K562 (cell line): ENCODE measurements at regions not wholly inside any gene's neighbourhood (a gene's known extent, or its start where the extent isn't known, plus 50 kb on each side); places are given as distances from the start of the nearest gene placed in this dataset.

ENCODE experiments used
- ATAC-seq: fragments of 200-7000 bp; cut with Tn5 transposase; 3 replicates; pipeline ENCODE4 v1.9.1; 2020; ENCODE audit warnings: moderate library complexity
- BruUV-seq: library from RNA; stranded (reverse); fragments of 400-500 nt; replicated peaks from 2 replicates; lab custom pipeline; 2021; lab: Mats Ljungman, UMichigan
- CTCF ChIA-PET: fragments of 300-600 bp; formaldehyde crosslinking; extraction: SDS; loops from one replicate; lab custom pipeline; 2021; ENCODE audit warnings: low intra/inter-chr PET ratio; lab: Yijun Ruan, JAX
- POLR2A ChIA-PET: fragments of 300-600, 350-650 bp; sonication (Branson Sonifier 250); formaldehyde crosslinking; extraction: SDS; loops from one replicate; lab custom pipeline; 2021; ENCODE audit warnings: antibody characterized with exemption, inconsistent platforms; lab: Yijun Ruan, JAX
- DNase-seq, 4 experiments: peaks; one replicate each; pipeline versions ENCODE4 v3.0.0 to v3.0.0-alpha.2; 2011 to 2018; ENCODE audit warnings: low spot score in 3 of 4, mixed read lengths in 3 of 4; ENCODE audit errors: extremely low read depth in 1 of 4
- FAIRE-seq: peaks from 2 replicates; lab custom pipeline; 2011; peaks lifted over from hg19 to GRCh38; lab: Jason Lieb, UNC
- H2AFZ ChIP-seq: 2 replicates; pipeline ENCODE4 v1.6.0; 2011; ENCODE audit warnings: low read depth, low read length, control low read depth, inconsistent platforms
- H3K27ac ChIP-seq: fragments of 200-600 bp; 3 replicates; pipeline ENCODE4 v1.8.0; 2011; ENCODE audit warnings: low read depth, mild to moderate bottlenecking, control low read depth, inconsistent platforms, low read length, moderate library complexity, mixed read lengths; ENCODE audit errors: extremely low read depth
- H3K27me3 ChIP-seq, 2 experiments: fragments of 300-600 bp in 1 of 2; 2 replicates in 1 of 2; 3 replicates in 1 of 2; pipeline versions ENCODE4 v1.6.0 to v1.8.0; 2011; ENCODE audit warnings: inconsistent platforms in 2 of 2, low read length in 2 of 2, mild to moderate bottlenecking in 1 of 2, mixed read lengths in 1 of 2, moderate library complexity in 1 of 2; ENCODE audit not compliant: control insufficient read depth in 2 of 2, insufficient read depth in 2 of 2
- H3K36me3 ChIP-seq: fragments of 300-600 bp; 3 replicates; pipeline ENCODE4 v1.8.0; 2011; ENCODE audit warnings: mild to moderate bottlenecking, low read length, inconsistent platforms; ENCODE audit not compliant: control insufficient read depth, insufficient read depth
- H3K4me1 ChIP-seq, 2 experiments: fragments of 200-600 bp in 1 of 2; replicated peaks in 1 of 2; 2 replicates in 1 of 2; 3 replicates in 1 of 2; pipeline versions ENCODE4 v1.5.1 to v1.8.0; 2011; ENCODE audit warnings: inconsistent platforms in 2 of 2, low read length in 2 of 2, mild to moderate bottlenecking in 1 of 2, mixed read lengths in 1 of 2, moderate library complexity in 1 of 2; ENCODE audit not compliant: control insufficient read depth in 2 of 2, insufficient read depth in 2 of 2
- H3K4me2 ChIP-seq: 2 replicates; pipeline ENCODE4 v1.6.1; 2011; ENCODE audit warnings: low read length, control low read depth, inconsistent platforms, mixed read lengths; ENCODE audit not compliant: insufficient read depth
- H3K4me3 ChIP-seq: fragments of 200-600 bp; sonication (generic), shearing (Covaris generic); 2 replicates; pipeline ENCODE4 v1.5.1; 2016; ENCODE audit warnings: control low read depth, inconsistent platforms
- H3K79me2 ChIP-seq: fragments of 200-600 bp; 3 replicates; pipeline ENCODE4 v1.8.0; 2011; ENCODE audit warnings: low read length, inconsistent platforms; ENCODE audit not compliant: control insufficient read depth, insufficient read depth
- H3K9ac ChIP-seq, 2 experiments: 2 replicates each; pipeline versions ENCODE4 v1.6.0 to v1.6.1; 2011; ENCODE audit warnings: low read depth in 2 of 2, low read length in 2 of 2, control low read depth in 1 of 2, inconsistent platforms in 1 of 2, mild to moderate bottlenecking in 1 of 2, mixed read lengths in 1 of 2; ENCODE audit not compliant: insufficient read depth in 1 of 2
- H3K9me1 ChIP-seq: one replicate; pipeline ENCODE4 v1.6.0; 2011; ENCODE audit warnings: inconsistent platforms, mild to moderate bottlenecking, low read length, moderate library complexity; ENCODE audit not compliant: control insufficient read depth, insufficient read depth
- H3K9me3 ChIP-seq: replicated peaks from 2 replicates; pipeline ENCODE4 v1.5.1; 2011; ENCODE audit warnings: low read depth, low read length, inconsistent platforms; ENCODE audit not compliant: control insufficient read depth, insufficient read depth
- H4K20me1 ChIP-seq: replicated peaks from 2 replicates; pipeline ENCODE4 v1.6.1; 2011; ENCODE audit warnings: low read length, inconsistent platforms, mixed read lengths; ENCODE audit not compliant: control insufficient read depth, insufficient read depth
- KAT2B ChIP-seq: IDR thresholded peaks from one replicate; pipeline ENCODE4 v1.6.1; 2012; ENCODE audit warnings: low read depth, mild to moderate bottlenecking, control low read depth, inconsistent platforms, low read length, moderate library complexity
- KLF6 ChIP-seq: fragments of 250-450 bp; sonication (Bioruptor Pico); IDR thresholded peaks from 2 replicates; pipeline ENCODE4 v1.4.0; 2020; ENCODE audit warnings: mild to moderate bottlenecking, moderate library complexity, borderline replicate concordance
- PML ChIP-seq: IDR thresholded peaks from 2 replicates; pipeline ENCODE4 v1.6.1; 2012; ENCODE audit warnings: low read length, inconsistent platforms
- REST ChIP-seq, 2 experiments: fragments of 450-650 bp; formaldehyde crosslinking in 1 of 2; IDR thresholded peaks; 2 replicates each; pipeline versions ENCODE4 v1.4.0 to v1.6.1; 2014 to 2020; ENCODE audit warnings: mild to moderate bottlenecking in 2 of 2, borderline replicate concordance in 1 of 2, low read depth in 1 of 2
- SFPQ ChIP-seq: fragments of 200-400 bp; formaldehyde crosslinking; IDR thresholded peaks from 2 replicates; pipeline ENCODE4 v1.6.1; 2017; ENCODE audit warnings: mild to moderate bottlenecking, low read depth, low read length, moderate library complexity
- WGBS: fragments of 100-300 bp; shearing (Covaris generic); methylation state at CpG from one replicate; pipeline ENCODE4 v1.1.6; 2016; ENCODE audit warnings: low coverage, mixed read lengths; ENCODE audit not compliant: insufficient coverage; ENCODE audit errors: missing lambda C conversion rate; 5-methylcytosine and 5-hydroxymethylcytosine counted together
- in situ Hi-C: fragments of 300-500 bp; cut with MboI; formaldehyde crosslinking; loops from 4 replicates; pipeline ENCODE4 v1.15.0; 2018; ENCODE audit warnings: inconsistent platforms, mixed read lengths
- intact Hi-C: fragments of 100-400 bp; cut with micrococcal nuclease; formaldehyde crosslinking; loops from 2 replicates; pipeline ENCODE4 v1.14.2; 2022
- TF ChIP-seq, protein P1 (sequence below): fragments of 250-450 bp; sonication (Bioruptor Pico); IDR thresholded peaks from 2 replicates; pipeline ENCODE4 v1.5.0; 2021

GRCh38 chr15:38826880-38827279, 262.3 kb upstream of the RASGRP1 start (continued):
- TF ChIP-seq KLF6 (CRISPR knock-in tag) (no peak), SFPQ (no peak), KAT2B (no peak)
- TF ChIP-seq, protein P1, sequence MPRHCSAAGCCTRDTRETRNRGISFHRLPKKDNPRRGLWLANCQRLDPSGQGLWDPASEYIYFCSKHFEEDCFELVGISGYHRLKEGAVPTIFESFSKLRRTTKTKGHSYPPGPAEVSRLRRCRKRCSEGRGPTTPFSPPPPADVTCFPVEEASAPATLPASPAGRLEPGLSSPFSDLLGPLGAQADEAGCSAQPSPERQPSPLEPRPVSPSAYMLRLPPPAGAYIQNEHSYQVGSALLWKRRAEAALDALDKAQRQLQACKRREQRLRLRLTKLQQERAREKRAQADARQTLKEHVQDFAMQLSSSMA (CRISPR knock-in tag) = no peak
- TF ChIP-seq, all 486 proteins: peak for 0

GRCh38 chr15:38828031-38828532, 263.5 kb upstream of the RASGRP1 start:
- Histone ChIP-seq H3K27ac (no peak overlapping the region), H3K4me3 (no peak overlapping the region), H3K9me1 (no peaks in the 10 kb centered on the region), H2AFZ (no peak overlapping the region), H4K20me1 (no peaks in the 10 kb centered on the region), H3K4me1 (no peaks in the 10 kb centered on the region), H3K9me3 (no peaks in the 10 kb centered on the region), H3K36me3 (no peaks in the 10 kb centered on the region), H3K79me2 (no peaks in the 10 kb centered on the region), H3K27me3 (no peaks in the 10 kb centered on the region; a peak in 1 of 5 replicates), H3K4me2 (no peak overlapping the region), H3K9ac (no peak overlapping the region)
- in situ Hi-C loops = no loop called here
- FAIRE-seq = no peak
- no peak for ATAC-seq
- WGBS = 0% methylated on average over 4 of the region's 4 CpGs
- TF ChIP-seq PML (no peak), REST (IDR thresholded peaks at IDR 0.05; ENCODE audit: borderline replicate concordance) (no peak), REST (CRISPR knock-in tag; IDR thresholded peaks at IDR 0.05; ENCODE audit: low read depth) (no peak)
- intact Hi-C loops = no loop called here
- no peak for DNase-seq
- no TSS peak for BruUV-seq
- POLR2A ChIA-PET = interaction anchor here (0.6 kb wide), 1 partner anchor 123 kb away, joined by 3 read pairs; no protein-coding TSS in a partner anchor
- CTCF ChIA-PET = no interaction called here
